Endometrial microvascular endothelial cells (primary cell): ENCODE measurements at regions not wholly inside any gene's neighbourhood (a gene's known extent, or its start where the extent isn't known, plus 50 kb on each side); places are given as distances from the start of the nearest gene placed in this dataset.

Experiments
- in situ Hi-C: cut with HindIII; loops from 2 replicates; pipeline ENCODE4 v1.10.0; 2017; ENCODE audit warnings: low sequenced_read_pairs, low pct_unique_long_range_greater_than_20kb; ENCODE audit errors: inconsistent ontology term

DNA sequence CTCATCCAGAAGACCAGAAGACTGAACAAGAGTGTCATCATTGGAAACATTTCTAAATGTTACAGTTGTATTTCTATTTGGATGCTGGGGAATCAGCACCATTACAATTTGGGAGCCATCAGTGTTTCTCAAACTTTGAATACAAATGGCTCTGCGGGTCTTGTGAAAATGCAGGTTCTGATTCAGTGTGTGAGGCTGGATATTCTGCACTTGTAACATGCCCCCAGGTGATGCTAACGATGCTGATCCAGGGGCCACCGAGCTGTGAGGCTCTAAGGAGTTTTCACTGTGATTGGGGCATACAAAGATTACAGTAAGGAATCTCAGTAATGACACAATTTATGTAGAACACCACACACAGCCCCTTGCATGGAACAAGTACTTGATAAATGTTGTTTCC is 167.7 kb downstream of the ACTL7B start:
- in situ Hi-C loops: no loop called here

- in situ Hi-C loops: no loop called here
Measured at GRCh38 chr9:108687006-108687987, 168.5 kb downstream of the ACTL7B start.

DNA sequence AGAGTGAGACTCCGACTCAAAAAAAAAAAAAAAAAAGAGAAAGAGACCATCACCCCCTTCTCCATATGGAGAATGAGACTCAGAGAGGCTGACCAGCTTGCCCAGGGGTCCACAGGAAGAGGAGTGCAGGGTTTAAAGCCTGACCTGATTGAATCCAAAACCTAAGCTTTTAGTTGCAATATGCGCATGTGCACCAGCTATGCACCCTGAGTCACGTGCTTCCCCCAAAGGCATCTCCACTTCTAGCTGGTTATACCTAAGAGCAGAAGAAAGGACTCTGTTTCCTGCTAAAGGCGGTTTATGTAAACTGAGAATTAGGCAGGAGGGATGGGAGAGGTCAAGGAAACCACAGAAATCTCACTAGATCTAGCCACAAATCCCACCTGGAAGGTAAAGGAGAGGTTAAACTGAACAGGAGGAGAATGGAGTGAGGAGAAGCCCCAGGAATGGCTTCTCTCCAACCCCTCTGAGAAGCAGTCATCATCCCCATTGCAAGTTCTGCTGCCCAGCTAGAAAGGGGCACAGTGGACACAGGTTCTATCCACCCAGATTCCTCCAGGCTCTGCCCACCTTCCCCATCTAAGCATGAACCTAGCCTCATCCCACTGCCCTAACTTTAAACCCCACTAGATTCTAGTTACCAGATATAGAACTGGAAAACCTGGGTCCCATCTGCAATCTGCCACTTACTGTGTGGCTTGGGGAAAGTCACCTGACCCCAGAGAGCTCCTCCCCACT is 171.3 kb downstream of the ACTL7B start:
- in situ Hi-C loops: no loop called here

- in situ Hi-C loops: no loop called here
Measured at GRCh38 chr9:108683245-108683644, 172.5 kb downstream of the ACTL7B start.

DNA sequence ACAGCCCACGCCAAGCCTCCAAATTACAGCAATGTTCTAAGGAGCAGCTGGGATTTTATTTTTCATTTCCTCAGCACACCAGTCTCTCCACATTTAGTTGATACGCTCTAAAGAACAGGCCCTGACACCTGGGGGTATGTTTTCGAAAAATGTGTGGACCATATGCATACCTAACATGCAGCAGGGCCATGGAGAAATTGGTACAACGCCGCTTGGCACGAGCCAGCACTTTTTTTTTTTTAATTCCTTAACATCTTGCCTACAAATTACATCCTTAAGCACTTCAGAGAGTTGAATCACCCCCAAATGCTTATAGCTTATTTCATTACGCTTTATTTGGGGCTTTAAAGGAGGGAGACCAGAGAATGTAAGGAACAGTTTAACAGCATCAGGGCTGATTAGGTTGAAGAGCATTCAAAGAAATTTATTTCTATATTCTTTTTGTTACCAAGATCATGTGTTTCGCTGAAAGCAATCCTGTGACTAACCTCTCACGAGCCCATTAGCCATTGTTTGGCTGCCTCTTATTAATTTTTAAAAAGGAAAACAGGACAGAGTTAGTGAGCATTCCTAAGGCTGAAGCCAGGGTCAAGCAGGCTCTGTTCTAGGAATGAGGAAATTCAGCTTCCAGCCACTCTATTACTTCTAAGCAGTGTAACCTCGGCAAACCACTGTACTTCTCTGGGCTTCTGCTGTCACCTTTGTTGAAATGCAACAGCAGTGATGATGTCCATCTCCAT is 173.8 kb downstream of the ACTL7B start:
- in situ Hi-C loops: no loop called here

GRCh38 chr9:108680946-108681345 is 174.8 kb downstream of the ACTL7B start:
- in situ Hi-C loops: no loop called here

GRCh38 chr9:108677776-108678175 is 178.0 kb downstream of the ACTL7B start:
- in situ Hi-C loops: no loop called here

- in situ Hi-C loops: no loop called here
Measured at GRCh38 chr9:108676355-108676754, 179.4 kb downstream of the ACTL7B start.

GRCh38 chr9:108675708-108676107 is 180.1 kb downstream of the ACTL7B start:
- in situ Hi-C loops: no loop called here

GRCh38 chr9:108674766-108675530 is 180.8 kb downstream of the ACTL7B start:
- in situ Hi-C loops: no loop called here

- in situ Hi-C loops: no loop called here
Measured at GRCh38 chr9:108673386-108673785, 182.4 kb downstream of the ACTL7B start.

- in situ Hi-C loops: no loop called here
Measured at GRCh38 chr9:108672475-108673190, 183.2 kb downstream of the ACTL7B start.

DNA sequence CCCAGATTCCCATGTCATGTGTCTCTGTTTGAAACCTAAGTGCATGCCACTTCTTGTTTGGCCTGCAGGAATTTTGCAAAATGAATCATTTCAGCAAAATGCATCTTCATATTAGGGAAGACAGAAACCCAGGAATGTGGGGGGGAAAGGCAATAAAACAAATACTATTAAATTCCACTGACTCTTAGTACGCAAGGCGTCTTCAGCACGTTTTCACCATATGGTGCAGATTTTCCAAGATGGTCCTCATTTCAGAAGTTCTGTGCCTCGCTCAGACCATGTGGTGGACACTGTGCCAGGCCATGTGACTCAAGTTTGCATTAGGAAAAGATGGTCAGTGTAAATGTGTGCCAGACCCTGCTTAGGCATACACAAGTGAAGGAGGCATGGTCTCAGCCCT is 184.0 kb downstream of the ACTL7B start:
- in situ Hi-C loops: no loop called here

- in situ Hi-C loops: no loop called here
Measured at GRCh38 chr9:108671176-108671575, 184.6 kb downstream of the ACTL7B start.

GRCh38 chr9:108668938-108669335 is 186.8 kb downstream of the ACTL7B start:
- in situ Hi-C loops: no loop called here

GRCh38 chr9:108668191-108668937 is 187.4 kb downstream of the ACTL7B start:
- in situ Hi-C loops: no loop called here

- in situ Hi-C loops: no loop called here
Measured at GRCh38 chr9:108666240-108666784, 189.5 kb downstream of the ACTL7B start.
